GM18951 (cell line): ENCODE measurements at regions not wholly inside any gene's neighbourhood (a gene's known extent, or its start where the extent isn't known, plus 50 kb on each side); places are given as distances from the start of the nearest gene placed in this dataset.
"Not testable (repeated sequence)": the region's sequence is repeated elsewhere in the genome, so short reads cannot be mapped to it uniquely, and the experiment has no call there.

Experiments
- POLR2A ChIP-seq: IDR thresholded peaks from 4 replicates; pipeline ENCODE4 v1.6.1; 2011; ENCODE audit warnings: mild to moderate bottlenecking; ENCODE audit not compliant: insufficient read length, insufficient read depth; ENCODE audit errors: extremely low read depth
- in situ Hi-C: fragments of 300-500 bp; cut with MboI; formaldehyde crosslinking; loops from one replicate; pipeline ENCODE4 v1.12.0; 2022; ENCODE audit warnings: low sequenced_read_pairs, mixed read lengths, inconsistent platforms; ENCODE audit not compliant: unreplicated experiment

- in situ Hi-C loops, result no loop called here
These were observed 278.9 kb upstream of the FOXF1 start for GRCh38 chr16:86231321-86231995.

GRCh38 chr16:86231996-86232350, 278.4 kb upstream of the FOXF1 start:
- TF ChIP-seq POLR2A, result no peak
- in situ Hi-C loops, result no loop called here

More at GRCh38 chr16:86231321-86231995, 278.9 kb upstream of the FOXF1 start:
- TF ChIP-seq POLR2A, result no peak

GRCh38 chr16:86232496-86232895, 277.8 kb upstream of the FOXF1 start:
- in situ Hi-C loops, result no loop called here
- no peak for TF ChIP-seq POLR2A

GRCh38 chr16:86233506-86233905, 276.8 kb upstream of the FOXF1 start:
- in situ Hi-C loops, result not testable (repeated sequence)

- in situ Hi-C loops, result no loop called here
- TF ChIP-seq POLR2A, result no peak
These were observed 270.9 kb upstream of the FOXF1 start for GRCh38 chr16:86239381-86239780.

GRCh38 chr16:86240716-86241363, 269.5 kb upstream of the FOXF1 start:
- TF ChIP-seq POLR2A, result no peak
- in situ Hi-C loops, result no loop called here

GRCh38 chr16:86241681-86242080, 268.6 kb upstream of the FOXF1 start:
- TF ChIP-seq POLR2A, result no peak
- in situ Hi-C loops, result no loop called here

- TF ChIP-seq POLR2A, result no peak
- in situ Hi-C loops, result no loop called here
These were observed 267.8 kb upstream of the FOXF1 start for GRCh38 chr16:86242244-86243122.

- in situ Hi-C loops, result no loop called here
- no peak for TF ChIP-seq POLR2A
These were observed 267.2 kb upstream of the FOXF1 start for GRCh38 chr16:86243123-86243473.

GRCh38 chr16:86243571-86244154, 266.7 kb upstream of the FOXF1 start:
- no peak for TF ChIP-seq POLR2A
- in situ Hi-C loops, result no loop called here

- no peak for TF ChIP-seq POLR2A
- in situ Hi-C loops, result no loop called here
These were observed 266.2 kb upstream of the FOXF1 start for GRCh38 chr16:86244158-86244557.

- in situ Hi-C loops, result no loop called here
- TF ChIP-seq POLR2A, result no peak
These were observed 265.4 kb upstream of the FOXF1 start for GRCh38 chr16:86244936-86245335.

- TF ChIP-seq POLR2A, result no peak
- in situ Hi-C loops, result no loop called here
These were observed 265.0 kb upstream of the FOXF1 start for GRCh38 chr16:86245351-86245750.
